GM20000 (cell line): ENCODE measurements at regions not wholly inside any gene's neighbourhood (a gene's known extent, or its start where the extent isn't known, plus 50 kb on each side); places are given as distances from the start of the nearest gene placed in this dataset.

ENCODE experiments used
- DNase-seq: peaks from one replicate; pipeline ENCODE4 v3.0.0; 2012; ENCODE audit warnings: low spot score
- TF ChIP-seq, protein P1 (sequence below): IDR thresholded peaks from 2 replicates; pipeline ENCODE4 v1.5.1; 2012; ENCODE audit warnings: mild to moderate bottlenecking, control low read depth; ENCODE audit errors: extremely low read depth, missing control alignments

DNA sequence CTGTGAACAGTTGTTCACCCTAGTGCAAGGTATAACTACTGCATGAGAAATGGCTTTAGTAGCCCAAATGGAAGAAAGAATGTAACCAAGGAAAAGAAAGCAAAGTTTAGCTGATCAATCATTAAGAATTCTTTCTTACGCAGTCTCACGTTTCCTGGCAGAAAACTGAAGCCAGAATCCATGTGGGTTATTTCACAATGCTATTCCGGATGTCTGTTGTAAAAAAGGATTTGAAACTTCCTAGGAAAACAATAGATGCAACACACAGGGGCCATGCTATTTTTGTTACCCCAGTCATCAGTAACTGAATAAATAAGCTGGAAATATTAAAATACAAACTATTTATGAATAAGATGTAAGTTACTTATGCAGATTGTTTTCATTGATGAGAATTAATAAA, 802.5 kb downstream of the CDH8 start:
- TF ChIP-seq, protein P1, sequence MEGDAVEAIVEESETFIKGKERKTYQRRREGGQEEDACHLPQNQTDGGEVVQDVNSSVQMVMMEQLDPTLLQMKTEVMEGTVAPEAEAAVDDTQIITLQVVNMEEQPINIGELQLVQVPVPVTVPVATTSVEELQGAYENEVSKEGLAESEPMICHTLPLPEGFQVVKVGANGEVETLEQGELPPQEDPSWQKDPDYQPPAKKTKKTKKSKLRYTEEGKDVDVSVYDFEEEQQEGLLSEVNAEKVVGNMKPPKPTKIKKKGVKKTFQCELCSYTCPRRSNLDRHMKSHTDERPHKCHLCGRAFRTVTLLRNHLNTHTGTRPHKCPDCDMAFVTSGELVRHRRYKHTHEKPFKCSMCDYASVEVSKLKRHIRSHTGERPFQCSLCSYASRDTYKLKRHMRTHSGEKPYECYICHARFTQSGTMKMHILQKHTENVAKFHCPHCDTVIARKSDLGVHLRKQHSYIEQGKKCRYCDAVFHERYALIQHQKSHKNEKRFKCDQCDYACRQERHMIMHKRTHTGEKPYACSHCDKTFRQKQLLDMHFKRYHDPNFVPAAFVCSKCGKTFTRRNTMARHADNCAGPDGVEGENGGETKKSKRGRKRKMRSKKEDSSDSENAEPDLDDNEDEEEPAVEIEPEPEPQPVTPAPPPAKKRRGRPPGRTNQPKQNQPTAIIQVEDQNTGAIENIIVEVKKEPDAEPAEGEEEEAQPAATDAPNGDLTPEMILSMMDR = no peak
- DNase-seq = no peak

DNA sequence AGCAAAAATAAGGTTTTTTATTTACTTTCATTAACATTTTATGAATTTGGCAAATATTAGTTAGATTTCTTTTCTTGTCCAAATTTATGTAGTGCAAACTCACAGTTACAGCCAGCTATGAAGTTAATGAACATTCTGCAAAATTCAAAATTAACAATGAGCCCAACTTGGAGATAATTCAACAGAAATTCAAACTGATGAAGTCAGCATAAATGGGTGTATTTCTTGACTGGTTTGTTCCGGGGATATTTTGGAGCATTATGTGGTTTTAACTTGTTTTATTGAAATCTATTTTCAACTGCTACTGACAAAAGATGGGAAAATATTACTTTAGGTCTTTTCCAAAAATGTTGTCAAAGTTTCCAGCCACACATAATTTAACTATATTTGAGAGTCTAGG, 807.9 kb downstream of the CDH8 start:
- TF ChIP-seq, protein P1 = no peak
- DNase-seq = no peak

DNA sequence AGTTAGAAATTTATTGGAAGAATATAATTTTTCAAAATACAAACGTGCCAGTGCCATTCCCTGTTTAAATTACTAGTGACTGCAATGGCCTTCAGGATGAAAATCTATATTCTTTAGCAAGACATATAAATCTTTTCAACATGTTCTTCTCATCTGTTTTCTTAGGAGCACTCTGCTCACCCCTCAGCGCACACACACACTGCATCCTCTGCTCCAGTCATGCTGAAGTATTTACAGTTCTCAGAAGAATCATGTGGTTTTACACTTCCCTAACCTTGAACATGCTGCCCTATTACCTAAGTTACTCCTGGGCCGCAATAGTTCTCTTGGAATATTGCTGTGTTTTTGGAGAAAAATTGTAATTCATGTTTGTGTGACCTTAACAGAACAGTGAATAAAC, 820.6 kb downstream of the CDH8 start:
- DNase-seq = no peak
- TF ChIP-seq, protein P1 = no peak

GRCh38 chr16:61214780-61215179, 821.5 kb downstream of the CDH8 start:
- TF ChIP-seq, protein P1 = no peak
- no peak for DNase-seq

GRCh38 chr16:61210076-61210475, 826.2 kb downstream of the CDH8 start:
- no peak for DNase-seq
- TF ChIP-seq, protein P1 = no peak

GRCh38 chr16:61195006-61195405, 841.2 kb downstream of the CDH8 start:
- TF ChIP-seq, protein P1 = no peak
- no peak for DNase-seq

DNA sequence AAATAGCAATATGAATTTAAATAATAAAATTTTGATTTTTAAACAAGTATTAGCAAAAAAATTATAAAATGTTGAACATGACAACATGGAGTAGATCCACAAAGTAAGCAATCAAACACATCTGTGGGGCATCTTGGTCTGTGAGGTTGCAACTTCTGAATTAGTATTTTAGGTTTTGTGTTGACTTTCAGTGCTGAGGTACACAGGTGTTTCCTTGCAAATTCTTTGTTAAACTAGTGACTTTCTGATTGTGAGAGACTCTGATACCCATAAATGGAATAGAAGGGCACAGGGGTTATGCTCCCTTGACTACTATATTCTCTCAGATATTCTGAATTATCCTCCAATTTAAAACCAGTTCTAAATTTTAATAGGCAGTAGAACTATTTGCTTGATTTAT, 841.7 kb downstream of the CDH8 start:
- TF ChIP-seq, protein P1 = no peak
- no peak for DNase-seq
